ENCODE measurements at regions not wholly inside any gene's neighbourhood (a gene's known extent, or its start where the extent isn't known, plus 50 kb on each side); places are given as distances from the start of the nearest gene placed in this dataset.

DNA sequence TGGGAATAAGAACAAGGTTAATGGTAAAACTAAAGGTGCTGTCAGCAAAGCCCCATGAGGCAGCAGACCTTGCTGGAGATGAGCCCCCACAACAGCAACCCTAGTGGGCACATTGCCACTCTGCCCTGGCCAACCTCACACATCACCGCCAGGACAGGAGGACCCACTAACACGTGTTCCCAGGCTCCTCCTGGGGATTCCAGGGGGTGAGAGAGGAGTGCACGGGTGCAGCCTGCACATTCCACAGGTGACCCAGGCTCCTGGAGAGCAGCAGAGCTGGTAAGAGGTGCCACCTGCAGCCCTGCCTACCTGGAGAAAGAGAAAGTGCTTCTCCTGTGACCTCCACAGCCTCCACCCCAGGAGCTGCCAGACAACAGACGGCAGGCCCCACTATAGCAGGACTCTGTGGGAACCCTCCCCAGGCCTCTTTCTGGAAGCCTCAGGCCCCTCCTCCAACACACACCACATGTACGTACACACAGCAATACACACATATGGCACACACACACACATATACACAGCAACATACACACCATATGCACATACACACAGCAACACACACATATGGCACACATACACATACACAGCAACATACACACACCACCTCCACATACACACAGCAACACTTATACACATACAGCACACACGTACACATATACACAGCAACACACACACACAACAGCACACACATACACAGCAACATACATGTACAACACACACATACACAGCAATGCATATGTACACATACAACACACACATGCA lies 187.1 kb downstream of the GLI2 start:
- Histone ChIP-seq H3K36me3 (replicated peaks in 1 of 2; ENCODE audit: insufficient read depth in 1 of 2, low read depth in 2 of 2) (no peaks in the 10 kb centered on the region), H3K4me3 (no peak overlapping the region), H3K27me3 (no peaks in the 10 kb centered on the region), H3K9me3 (no peaks in the 10 kb centered on the region), H3K4me1 (no peaks in the 10 kb centered on the region), H3K27ac (no peak overlapping the region)
- no peak for ATAC-seq
- TF ChIP-seq, protein P1, sequence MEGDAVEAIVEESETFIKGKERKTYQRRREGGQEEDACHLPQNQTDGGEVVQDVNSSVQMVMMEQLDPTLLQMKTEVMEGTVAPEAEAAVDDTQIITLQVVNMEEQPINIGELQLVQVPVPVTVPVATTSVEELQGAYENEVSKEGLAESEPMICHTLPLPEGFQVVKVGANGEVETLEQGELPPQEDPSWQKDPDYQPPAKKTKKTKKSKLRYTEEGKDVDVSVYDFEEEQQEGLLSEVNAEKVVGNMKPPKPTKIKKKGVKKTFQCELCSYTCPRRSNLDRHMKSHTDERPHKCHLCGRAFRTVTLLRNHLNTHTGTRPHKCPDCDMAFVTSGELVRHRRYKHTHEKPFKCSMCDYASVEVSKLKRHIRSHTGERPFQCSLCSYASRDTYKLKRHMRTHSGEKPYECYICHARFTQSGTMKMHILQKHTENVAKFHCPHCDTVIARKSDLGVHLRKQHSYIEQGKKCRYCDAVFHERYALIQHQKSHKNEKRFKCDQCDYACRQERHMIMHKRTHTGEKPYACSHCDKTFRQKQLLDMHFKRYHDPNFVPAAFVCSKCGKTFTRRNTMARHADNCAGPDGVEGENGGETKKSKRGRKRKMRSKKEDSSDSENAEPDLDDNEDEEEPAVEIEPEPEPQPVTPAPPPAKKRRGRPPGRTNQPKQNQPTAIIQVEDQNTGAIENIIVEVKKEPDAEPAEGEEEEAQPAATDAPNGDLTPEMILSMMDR (IDR thresholded peaks at IDR 0.05), result no peak
- TF ChIP-seq POLR2A (IDR thresholded peaks at IDR 0.05), result no peak
- no peak for DNase-seq
- intact Hi-C loops (cut with DNase I), result no loop called here
- WGBS, 2 donors, result 86 to 88% methylated on average over 6 of the region's 6 CpGs

DNA sequence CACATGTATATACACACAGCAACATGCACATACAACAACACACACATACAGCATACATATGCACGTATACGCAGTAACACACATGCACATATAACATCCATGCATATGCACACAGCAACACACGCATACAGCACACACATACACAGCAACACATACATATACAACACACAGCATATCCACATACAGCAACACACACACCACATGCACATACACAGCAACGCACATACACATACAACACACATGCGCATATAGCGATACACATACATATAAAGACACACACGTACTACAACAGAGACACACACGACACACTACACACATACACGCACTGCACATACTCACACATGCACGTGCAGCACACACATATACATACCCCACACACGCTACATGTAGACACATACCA lies 187.8 kb downstream of the GLI2 start:
- DNase-seq, result no peak
- WGBS, 2 donors, result 86 to 97% methylated on average over 11 of the region's 11 CpGs

DNA sequence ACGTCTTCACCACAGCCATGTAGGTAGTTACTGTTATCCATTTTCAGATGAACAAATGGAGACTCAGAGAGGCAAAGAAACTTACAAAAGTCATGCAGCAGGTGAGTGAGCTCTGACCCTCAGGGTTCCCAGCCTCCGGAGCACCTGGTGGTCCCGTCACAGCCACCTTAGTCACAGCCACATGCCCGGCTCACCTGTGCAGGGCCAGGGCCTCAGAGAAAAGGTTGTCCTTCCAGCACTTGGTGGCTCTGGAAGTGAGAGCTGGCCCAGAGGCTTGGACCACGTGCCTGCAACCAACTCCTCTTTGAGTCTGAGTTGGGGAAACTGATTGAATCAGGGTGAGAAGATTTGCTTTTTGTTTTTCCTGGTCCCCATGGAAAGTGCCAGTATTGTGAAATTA lies 189.3 kb downstream of the GLI2 start:
- TF ChIP-seq, protein P1 (IDR thresholded peaks at IDR 0.05), result no peak
- TF ChIP-seq POLR2A (IDR thresholded peaks at IDR 0.05), result no peak
- Histone ChIP-seq H3K27me3 (no peaks in the 10 kb centered on the region), H3K9me3 (no peaks in the 10 kb centered on the region), H3K4me1 (no peaks in the 10 kb centered on the region), H3K4me3 (no peak overlapping the region), H3K36me3 (replicated peaks in 1 of 2; ENCODE audit: insufficient read depth in 1 of 2, low read depth in 2 of 2) (no peaks in the 10 kb centered on the region), H3K27ac (no peak overlapping the region)
- no peak for DNase-seq
- 91 to 93% methylated on average over 5 of the region's 5 CpGs for WGBS, 2 donors
- intact Hi-C loops (cut with DNase I), result no loop called here
- ATAC-seq, result no peak

More for the DNA sequence above, 187.8 kb downstream of the GLI2 start:
- Histone ChIP-seq H3K27me3 (no peaks in the 10 kb centered on the region), H3K4me1 (no peaks in the 10 kb centered on the region), H3K27ac (no peak overlapping the region), H3K36me3 (replicated peaks in 1 of 2; ENCODE audit: insufficient read depth in 1 of 2, low read depth in 2 of 2) (no peaks in the 10 kb centered on the region), H3K9me3 (no peaks in the 10 kb centered on the region), H3K4me3 (no peak overlapping the region)
- ATAC-seq, result no peak
- no peak for TF ChIP-seq POLR2A (IDR thresholded peaks at IDR 0.05)
- TF ChIP-seq, protein P1 (IDR thresholded peaks at IDR 0.05), result no peak
- intact Hi-C loops (cut with DNase I), result no loop called here

DNA sequence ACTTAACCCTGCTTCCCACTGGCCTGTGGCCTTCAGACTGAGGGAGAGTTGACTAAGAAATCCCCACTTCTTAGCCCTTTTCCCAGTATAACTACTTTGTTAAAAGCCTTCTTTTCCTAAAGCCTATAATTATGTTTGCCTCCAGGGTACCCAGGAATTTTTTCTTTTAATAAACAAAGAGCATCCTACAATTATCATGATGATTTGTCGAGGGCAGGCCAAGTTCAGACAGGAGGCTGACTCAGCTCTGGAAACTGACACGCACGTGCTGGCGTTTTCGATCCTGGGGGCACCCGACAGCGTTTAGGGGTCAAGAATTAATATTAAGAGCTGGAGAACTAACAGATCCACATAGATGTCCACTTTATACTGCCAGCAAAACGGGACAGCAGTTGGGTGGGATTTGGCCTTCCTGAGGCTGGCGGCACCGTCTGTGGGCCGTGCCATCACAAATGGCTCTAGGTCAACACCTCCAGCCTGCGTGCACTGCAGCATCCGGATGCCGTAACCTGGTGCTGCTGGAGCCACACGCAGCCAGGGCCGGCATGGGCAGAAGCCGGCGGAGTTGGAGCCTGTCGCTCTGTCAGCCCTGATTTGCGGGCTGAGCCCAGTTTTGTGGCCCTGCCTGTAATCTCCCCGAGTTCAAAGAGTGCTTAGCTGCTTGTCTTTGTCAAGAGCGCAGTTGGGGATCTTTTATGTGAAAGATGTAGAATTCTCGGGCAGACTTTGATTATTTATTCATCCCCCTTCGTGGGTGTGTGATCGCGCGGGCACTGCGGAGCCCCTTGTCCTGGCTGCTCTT lies 191.0 kb downstream of the GLI2 start:
- no peak for TF ChIP-seq POLR2A (IDR thresholded peaks at IDR 0.05)
- TF ChIP-seq, protein P1 (IDR thresholded peaks at IDR 0.05), result no peak
- intact Hi-C loops (cut with DNase I), result no loop called here
- Histone ChIP-seq H3K27ac (no peak overlapping the region), H3K27me3 (no peaks in the 10 kb centered on the region), H3K4me3 (no peak overlapping the region), H3K9me3 (no peaks in the 10 kb centered on the region), H3K4me1 (no peaks in the 10 kb centered on the region), H3K36me3 (replicated peaks in 1 of 2; ENCODE audit: insufficient read depth in 1 of 2, low read depth in 2 of 2) (no peaks in the 10 kb centered on the region)
- ATAC-seq, result no peak
- no peak for DNase-seq
- 89 to 90% methylated on average over 23 to 28 of the region's 28 CpGs for WGBS, 2 donors
